ENCODE measurements at regions not wholly inside any gene's neighbourhood (a gene's known extent, or its start where the extent isn't known, plus 50 kb on each side); places are given as distances from the start of the nearest gene placed in this dataset.
"Not testable (repeated sequence)": the region's sequence is repeated elsewhere in the genome, so short reads cannot be mapped to it uniquely, and the experiment has no call there.

DNA sequence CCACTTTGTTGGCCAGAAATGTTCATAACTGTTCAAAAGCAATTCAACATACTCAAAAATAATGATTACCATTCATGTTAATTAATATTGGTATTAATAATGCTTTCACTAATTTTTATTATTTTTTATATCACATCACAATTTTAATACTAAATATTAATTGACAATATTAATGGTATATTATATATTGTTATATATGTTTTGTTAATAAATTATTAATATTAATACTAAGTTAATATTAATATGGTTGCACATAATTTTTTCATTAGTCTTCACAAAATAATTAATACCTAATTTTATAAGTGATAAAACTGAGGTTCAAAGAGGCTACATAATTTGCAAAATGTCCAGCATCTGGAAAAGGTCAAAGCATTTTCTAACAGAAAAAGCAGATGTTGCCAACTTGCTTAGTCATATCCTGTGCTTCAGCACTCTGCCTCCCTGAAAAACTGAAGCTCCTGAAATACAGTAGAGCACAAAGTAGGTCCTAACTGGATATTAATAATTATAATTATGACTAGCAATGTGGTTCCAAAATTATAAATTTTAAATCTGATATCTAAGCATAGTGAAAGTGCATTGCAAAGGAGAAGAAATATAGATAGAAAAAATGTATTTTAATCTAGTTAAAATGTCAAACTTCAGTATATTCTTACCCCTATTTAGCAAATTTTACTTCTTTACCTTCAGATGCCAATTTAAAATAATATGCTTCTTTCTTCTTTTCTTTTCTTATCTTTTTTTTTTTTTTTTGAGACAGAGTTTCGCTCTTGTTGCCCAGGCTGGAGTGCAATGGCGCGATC is 123.2 kb upstream of the TNFSF4 start:
- TF ChIP-seq, protein P1, sequence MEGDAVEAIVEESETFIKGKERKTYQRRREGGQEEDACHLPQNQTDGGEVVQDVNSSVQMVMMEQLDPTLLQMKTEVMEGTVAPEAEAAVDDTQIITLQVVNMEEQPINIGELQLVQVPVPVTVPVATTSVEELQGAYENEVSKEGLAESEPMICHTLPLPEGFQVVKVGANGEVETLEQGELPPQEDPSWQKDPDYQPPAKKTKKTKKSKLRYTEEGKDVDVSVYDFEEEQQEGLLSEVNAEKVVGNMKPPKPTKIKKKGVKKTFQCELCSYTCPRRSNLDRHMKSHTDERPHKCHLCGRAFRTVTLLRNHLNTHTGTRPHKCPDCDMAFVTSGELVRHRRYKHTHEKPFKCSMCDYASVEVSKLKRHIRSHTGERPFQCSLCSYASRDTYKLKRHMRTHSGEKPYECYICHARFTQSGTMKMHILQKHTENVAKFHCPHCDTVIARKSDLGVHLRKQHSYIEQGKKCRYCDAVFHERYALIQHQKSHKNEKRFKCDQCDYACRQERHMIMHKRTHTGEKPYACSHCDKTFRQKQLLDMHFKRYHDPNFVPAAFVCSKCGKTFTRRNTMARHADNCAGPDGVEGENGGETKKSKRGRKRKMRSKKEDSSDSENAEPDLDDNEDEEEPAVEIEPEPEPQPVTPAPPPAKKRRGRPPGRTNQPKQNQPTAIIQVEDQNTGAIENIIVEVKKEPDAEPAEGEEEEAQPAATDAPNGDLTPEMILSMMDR (conservative IDR thresholded peaks at IDR 0.05; ENCODE audit: control insufficient read depth, insufficient read depth, low read depth, low read length), result no peak
- peak; percentile 90 for DNase-seq (ENCODE audit: low read depth)
- H3K4me3 ChIP-seq (ENCODE audit: control insufficient read depth, low read depth, low read length), result no peak overlapping the region

DNA sequence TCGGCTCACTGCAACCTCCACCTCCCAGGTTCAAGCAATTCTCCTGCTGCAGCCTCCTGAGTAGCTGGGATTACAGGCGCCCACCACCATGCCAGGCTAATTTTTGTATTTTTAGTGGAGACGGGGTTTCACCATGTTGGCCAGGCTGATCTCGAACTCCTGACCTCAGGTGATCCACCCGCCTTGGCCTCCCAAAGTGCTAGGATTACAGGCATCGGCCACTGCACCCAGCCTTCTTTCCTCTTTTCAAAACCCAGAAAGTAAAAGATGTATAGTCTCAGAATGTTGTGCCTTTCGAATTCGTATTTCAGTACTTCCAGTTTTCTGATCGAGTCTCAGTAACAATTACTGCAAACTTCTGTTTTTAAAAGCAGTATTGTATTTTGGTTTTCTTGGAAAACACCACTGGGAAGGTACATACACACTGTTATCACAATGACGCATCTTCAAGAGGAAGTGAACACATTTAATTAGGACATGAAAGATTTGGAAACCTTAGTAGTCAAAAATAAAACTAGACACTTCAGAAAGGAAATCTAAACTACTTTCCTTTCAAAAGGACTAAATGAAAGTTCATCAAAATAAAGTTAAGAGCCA is 123.9 kb upstream of the TNFSF4 start:
- H3K4me3 ChIP-seq (ENCODE audit: control insufficient read depth, low read depth, low read length), result not testable (repeated sequence)
- DNase-seq (ENCODE audit: low read depth), result peak; percentile 72

DNA sequence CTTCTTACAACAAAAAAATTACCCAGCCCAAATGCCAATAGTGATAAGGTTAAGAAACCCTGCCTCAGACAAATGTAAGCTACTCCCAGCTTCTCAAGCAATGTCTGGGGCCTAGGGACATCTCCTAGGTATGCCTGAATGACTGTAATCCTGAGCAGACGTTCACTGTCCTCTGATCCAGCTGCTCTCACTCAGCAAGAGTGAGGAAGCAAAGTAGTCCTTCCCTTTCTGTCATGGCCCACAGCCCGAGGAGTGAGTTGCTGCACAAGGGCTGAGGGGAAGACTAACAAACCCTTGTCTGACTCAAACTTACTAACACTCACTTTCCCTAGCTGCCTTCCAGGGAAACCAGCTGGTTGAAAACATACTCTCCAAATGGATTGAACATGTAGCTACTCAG is 124.9 kb upstream of the TNFSF4 start:
- TF ChIP-seq, protein P1 (conservative IDR thresholded peaks at IDR 0.05; ENCODE audit: control insufficient read depth, insufficient read depth, low read depth, low read length), result no peak
- H3K4me3 ChIP-seq (ENCODE audit: control insufficient read depth, low read depth, low read length), result no peak overlapping the region
- DNase-seq (ENCODE audit: low read depth), result peak; percentile 93

DNA sequence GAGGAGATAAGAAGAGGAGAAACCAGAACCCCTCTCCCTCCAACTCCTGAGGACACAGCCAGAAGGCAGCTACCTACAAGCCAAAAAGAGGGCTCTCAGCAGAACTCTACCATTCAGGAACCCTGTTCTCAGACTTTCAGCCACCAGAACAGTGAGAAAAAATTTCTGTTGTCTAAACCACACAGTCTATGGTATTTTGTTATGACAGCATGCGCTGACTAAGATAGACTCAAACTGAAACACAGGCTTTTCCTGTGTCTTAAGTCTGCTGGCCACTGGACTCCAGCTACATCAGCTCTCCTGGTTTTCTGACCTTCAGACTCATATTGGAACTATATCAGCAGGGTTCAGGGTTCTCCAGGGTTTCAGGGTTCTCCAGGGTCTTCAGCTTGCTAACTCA is 126.5 kb upstream of the TNFSF4 start:
- peak; percentile 51 for DNase-seq (ENCODE audit: low read depth)
- TF ChIP-seq, protein P1 (conservative IDR thresholded peaks at IDR 0.05; ENCODE audit: control insufficient read depth, insufficient read depth, low read depth, low read length), result no peak
- no peak overlapping the region for H3K4me3 ChIP-seq (ENCODE audit: control insufficient read depth, low read depth, low read length)

DNA sequence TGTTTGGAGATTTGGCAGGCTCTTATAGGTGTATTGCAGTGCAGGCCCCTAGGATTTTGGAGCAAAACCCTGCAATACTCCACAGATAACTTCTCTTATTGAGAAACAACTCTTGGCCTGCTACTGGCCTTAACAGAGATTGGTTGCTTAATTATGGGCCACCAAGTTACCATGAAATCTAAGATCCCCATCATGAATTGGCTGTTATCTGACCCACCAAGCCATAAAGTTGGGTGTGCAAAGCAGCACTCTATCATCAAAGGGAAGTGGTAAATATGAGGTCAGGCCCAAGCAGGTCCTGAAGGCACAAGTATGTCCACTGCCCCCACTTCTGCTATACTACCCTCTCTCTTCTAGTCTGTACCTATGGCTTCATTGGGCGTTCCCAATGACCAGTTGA is 130.0 kb upstream of the TNFSF4 start:
- TF ChIP-seq, protein P1 (conservative IDR thresholded peaks at IDR 0.05; ENCODE audit: control insufficient read depth, insufficient read depth, low read depth, low read length), result no peak
- DNase-seq (ENCODE audit: low read depth), result no peak
- H3K4me3 ChIP-seq (ENCODE audit: control insufficient read depth, low read depth, low read length), result no peak overlapping the region

DNA sequence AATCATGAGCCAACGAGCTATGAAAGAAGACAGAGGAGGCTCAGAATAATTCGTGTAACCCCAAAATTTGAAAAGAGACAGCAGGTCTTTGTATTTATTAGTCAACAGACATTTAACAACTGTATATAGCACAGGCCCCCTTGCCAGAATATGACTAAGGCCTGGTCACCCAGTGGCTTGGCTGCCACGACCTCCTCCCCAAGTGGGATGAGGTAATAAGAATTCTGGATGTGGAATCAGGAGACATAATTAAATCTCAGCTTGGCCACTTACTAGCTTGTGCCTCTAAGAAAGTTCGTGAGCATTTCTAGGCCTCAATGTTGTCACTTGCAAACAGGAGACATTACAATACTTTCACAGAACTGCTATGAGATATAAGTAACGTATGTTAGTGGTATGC is 134.2 kb upstream of the TNFSF4 start:
- DNase-seq (ENCODE audit: low read depth), result peak; percentile 85
- no peak overlapping the region for H3K4me3 ChIP-seq (ENCODE audit: control insufficient read depth, low read depth, low read length)
- TF ChIP-seq, protein P1 (conservative IDR thresholded peaks at IDR 0.05; ENCODE audit: control insufficient read depth, insufficient read depth, low read depth, low read length), result no peak

DNA sequence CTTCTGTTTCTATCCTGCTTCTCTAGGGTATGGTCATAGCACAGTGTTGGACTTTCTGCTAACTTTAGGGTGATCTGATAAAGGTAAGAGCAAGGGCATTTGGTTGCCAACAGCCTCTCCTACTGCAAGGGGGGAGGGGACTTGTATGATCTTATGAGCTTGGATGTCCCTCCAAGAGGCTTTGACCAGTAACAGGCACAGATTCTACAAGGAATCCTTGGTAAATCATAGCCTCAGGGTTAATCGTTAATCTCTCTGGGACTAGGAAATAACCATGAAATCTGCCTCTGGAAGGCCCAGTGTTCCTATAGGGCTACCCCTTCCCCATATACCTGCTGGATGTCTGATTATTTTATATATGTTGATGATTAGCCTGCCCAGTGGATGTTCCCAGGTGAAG is 134.8 kb upstream of the TNFSF4 start:
- H3K4me3 ChIP-seq (ENCODE audit: control insufficient read depth, low read depth, low read length), result no peak overlapping the region
- no peak for DNase-seq (ENCODE audit: low read depth)
- TF ChIP-seq, protein P1 (conservative IDR thresholded peaks at IDR 0.05; ENCODE audit: control insufficient read depth, insufficient read depth, low read depth, low read length), result no peak

All from fibroblast of mammary gland (primary cell).